Stimulated activated CD8-positive, alpha-beta memory T cell treated with anti-CD3 and anti-CD28 coated beads, Interleukin-15, amount 100 ng/mL, for 4 hours (primary cell): ENCODE measurements at regions not wholly inside any gene's neighbourhood (a gene's known extent, or its start where the extent isn't known, plus 50 kb on each side); places are given as distances from the start of the nearest gene placed in this dataset.

Experiments used
- DNase-seq, 2 donors: peaks; one replicate each; pipeline ENCODE4 v3.0.0-alpha.2; 2020; ENCODE audit warnings: low read depth in 2 of 2

- DNase-seq, result no peak
These were observed 242.8 kb downstream of the KLF6 start for GRCh38 chr10:3542185-3542611.

DNA sequence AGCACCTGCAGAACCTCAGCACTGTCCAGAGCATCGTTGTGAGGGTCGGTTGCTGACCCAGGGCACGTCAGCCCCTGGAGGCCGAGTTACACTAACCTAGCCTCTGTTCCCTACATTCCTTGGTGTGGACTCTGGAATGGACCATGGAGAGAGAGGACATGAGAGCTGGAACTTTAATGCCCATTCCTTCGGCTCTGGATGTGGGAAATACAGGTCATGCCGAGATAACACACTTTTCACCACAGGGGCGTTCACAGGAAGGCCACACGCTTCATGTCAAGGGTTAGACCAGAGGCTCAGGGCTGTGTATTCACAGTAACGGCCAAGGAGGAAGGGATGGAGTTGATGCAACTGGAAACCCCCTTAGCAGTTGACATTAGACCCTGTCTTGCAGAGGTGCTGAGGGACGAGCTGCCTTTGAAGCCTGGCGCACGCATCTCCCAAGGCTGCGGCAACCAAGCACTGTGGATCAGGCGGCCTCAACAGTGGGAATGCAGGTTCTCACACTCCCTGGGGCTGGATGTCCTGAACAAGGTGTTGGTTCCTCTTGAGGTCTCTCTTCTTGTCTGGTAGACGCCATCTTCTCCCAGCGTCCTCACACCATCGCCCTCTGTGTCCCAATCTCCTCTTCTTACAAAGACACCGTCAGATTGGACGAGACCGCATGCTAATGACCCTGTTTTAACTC is 245.2 kb downstream of the KLF6 start:
- DNase-seq, result no peak

DNA sequence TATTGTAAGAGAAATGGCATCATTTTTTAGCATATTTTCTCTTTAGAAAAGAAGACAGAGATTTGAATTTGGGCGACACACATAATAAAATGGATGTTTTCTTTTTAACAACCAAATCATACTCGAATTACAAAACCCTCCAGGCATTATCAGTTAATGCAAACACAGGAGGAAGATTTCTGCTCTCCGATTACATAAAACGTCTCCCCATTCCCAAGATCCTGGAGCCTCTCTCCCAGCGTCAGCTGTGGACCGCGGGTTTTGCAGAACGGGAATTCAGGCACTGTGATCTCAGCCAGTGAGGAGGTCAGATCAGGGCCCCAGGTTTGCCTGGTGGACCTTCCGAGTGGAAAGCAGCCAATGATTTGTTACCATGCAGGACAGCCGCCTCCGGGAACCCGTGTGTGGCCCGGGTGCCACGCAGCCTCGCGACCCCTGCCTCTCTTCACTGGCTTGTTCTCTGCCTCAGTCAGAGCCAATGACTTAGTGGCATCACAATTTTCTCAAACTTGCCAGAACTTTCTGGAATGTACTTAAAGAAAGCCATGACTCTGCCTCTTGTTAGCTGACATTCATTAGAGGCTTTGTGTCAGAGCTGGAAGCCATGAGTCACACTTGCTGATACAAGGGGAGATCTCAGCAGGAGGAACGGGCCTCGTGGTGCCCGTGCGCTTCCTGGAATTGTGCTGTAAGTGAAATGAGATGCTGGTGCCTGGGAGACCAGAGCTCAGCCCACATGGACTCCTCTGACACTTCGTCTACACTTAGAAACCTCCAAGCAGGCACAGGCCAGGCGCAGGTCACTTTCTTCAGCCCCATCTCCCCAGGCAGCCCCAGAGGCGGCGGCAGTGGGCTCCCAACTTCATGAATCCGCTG is 246.1 kb downstream of the KLF6 start:
- no peak for DNase-seq

- no peak for DNase-seq
These were observed 246.7 kb downstream of the KLF6 start for GRCh38 chr10:3538291-3538655.

DNA sequence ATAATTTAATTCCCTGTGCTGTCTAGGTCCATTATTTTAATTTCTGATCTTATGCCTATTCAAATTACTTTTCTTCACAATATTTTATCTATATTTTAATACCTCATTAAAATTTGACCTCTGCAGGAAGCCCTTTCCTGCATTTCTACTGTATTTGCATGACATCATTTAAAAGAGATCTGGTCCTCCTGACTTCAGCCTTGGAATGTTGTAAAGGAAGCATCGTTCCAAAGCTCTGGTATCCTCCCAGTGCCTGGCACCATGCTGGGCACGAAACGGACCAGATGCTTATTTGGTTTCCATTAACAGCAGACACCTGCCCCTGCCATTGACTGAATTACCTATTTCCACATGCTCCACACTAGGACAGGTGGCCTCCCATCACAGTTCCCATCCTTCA is 247.5 kb downstream of the KLF6 start:
- no peak for DNase-seq

DNA sequence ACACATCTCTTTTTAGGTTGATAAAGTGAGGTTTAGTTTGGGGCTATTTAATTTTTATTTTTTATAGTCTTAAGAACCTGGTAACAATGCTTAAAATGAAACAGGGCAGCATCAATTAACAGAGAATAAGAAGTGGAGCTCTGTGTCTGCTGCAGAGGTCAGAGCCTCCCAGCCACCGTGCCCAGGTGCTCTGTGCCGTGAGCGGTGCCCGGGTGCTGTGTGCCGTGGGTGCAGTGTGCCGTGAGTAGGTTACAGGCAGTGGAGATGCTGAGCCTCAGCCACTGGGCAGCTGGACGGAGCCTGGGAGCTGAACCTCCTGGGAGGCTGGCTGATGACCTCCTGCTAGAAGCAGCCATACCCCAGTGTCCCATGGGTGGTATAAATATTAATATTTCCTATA is 250.0 kb downstream of the KLF6 start:
- no peak for DNase-seq

DNA sequence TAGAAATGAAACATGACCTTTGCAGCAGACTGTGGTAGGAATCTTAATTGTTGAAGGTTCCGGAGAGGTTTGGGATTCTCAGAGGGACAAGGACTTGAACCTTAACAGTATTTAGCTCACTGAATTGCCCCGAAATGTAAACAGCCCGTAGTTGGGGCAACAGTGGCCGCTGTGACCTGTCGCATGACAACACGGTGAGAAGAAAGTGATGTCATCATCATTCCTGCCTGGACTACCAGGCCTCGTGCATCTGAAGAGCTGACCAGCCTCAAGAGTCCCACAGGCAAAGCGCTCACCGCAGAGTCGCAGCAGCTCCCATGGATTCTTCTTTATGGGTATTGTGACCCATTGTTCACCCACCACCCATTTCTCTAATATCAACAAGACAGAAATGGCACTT is 250.6 kb downstream of the KLF6 start:
- DNase-seq, result no peak

- DNase-seq, result no peak
These were observed 251.7 kb downstream of the KLF6 start for GRCh38 chr10:3533296-3533695.

- DNase-seq, result no peak
These were observed 252.4 kb downstream of the KLF6 start for GRCh38 chr10:3532644-3533043.

DNA sequence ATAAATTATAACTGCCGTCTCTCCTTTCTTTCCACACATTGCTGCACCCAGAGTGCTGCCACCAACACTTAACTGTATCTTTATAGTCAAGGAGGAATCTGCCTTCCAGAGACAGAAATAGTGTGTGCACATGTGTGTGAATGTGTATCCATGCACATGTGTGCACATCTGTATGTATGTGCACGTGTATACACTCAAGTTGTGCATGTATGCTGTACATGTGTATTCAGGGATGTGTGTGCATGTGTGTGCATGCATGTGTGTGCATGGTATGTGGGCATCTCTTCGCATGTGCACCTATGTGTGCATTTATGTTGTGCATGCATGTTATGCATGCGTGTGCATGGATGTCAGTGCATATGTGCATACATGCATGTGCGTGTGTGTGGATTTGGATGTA is 253.3 kb downstream of the KLF6 start:
- DNase-seq, result no peak

DNA sequence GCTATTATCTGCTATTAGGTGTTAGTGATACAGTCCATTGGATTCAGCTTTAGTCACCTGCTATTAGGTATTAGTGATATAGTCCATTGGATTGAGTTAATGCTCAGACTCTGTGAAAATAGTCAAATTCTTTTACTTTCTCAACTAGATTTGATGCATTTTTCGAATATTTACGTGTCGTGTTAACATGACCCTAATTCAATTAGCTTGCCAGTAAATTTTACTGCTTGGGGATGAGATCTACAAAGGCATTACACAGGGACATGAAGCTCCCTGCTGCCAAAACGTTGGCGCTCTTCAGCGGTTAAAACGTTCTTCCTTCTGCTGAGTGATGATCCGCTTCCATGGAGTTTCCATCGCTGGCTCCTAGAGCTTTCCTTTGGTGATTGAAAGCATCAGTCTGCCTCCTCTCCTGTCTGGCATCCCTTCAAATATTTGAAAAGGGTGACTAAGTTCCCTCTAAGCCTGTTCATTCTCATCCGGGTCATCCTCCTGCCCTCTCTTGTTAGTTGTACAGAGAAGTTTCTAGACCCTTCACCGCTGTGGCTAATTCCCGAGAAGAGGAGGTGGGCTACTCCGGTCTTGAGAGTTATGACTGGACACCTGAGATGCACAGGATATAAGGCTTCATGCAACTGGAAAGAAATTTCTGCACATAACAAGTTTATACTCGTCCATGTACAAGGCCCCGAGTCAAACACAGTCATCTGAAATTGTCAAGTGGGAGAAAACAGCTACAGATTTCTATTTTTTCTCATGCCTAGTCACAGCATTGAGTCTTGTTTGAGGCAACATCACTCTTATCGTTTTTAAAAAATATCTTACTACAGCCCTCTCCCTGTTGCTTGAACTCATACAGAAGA is 254.0 kb downstream of the KLF6 start:
- DNase-seq, result no peak

DNA sequence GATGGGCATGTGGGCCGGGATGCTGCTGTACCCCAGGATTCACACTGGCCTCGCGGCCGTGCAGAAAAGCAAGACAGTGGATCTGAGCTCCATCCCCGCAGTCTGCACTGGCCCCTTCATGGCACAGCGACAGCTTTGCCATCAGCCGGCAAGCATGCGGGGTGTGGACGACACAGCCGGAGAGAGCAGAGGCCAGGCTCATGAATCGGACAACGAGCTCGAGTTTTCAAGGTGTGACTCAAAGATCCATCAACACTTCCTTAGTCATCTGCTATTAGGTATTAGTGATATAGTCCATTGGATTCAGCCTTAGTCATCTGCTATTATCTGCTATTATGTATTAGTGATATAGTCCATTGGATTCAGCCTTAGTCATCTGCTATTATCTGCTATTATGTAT is 254.7 kb downstream of the KLF6 start:
- DNase-seq, result no peak

DNA sequence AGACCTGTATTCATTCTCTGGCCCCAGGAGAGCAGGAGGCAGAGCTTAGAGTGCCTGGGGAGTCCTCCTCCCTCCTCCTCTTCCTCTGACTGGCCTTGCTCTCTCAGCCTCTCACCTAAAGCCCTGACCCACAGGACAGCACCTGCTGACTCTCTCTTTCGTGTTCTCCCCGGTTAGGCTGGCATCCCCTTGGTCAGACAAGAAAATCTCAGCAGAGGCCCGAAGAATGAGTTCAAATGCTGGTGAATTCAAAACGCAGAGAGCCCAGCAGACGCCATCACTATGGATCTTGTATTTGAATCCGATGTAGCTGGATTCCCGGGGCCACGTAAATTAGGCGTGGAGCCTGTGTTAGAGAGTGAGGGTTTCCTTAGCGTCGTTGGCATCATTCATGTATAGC is 255.3 kb downstream of the KLF6 start:
- no peak for DNase-seq

DNA sequence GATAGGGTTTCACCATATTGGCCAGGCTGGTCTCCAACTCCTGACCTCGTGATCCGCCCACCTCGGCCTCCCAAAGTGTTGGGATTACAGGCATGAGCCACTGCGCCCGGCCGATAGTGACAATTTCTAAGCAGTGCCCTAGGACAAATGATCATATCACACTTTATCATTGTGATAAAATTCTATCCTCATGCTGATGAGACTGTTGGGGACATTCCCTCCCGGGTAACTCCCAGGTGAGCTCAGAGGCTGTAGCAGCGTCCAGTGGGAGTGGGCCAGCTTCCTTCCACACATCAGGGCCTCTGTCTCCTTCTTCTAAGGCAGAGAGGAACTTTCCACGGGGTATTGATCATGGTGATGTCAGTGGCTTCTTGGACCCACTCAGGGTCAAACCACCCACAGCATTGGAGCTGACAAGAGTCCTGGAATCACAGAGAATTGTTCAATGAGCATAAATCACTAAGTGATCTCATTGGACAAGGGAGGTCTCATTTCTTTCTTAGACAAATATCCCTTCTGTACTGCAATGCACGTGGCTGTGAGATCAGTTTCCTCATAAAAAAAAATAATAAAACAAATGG is 256.1 kb downstream of the KLF6 start:
- DNase-seq, result no peak

GRCh38 chr10:3528271-3528670 is 256.7 kb downstream of the KLF6 start:
- DNase-seq, result no peak

DNA sequence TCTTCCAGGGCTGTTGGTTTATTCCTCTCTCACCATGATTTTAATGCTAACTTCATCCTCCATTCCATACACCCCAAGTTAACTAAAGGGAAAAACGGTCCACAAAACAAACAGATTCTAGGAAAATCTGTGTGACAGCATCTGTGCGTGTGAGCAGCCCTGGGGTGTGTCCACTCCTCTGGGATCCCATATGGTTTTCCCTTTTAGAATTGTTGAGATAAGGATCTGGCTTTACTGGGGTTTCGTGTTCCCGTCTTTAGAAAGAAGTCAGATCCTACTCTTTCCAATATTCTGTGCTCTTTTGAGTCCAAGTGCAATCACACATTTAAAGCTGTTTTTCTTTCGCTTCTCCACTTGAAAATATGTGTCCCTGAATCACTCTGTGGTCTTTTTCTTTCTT is 257.1 kb downstream of the KLF6 start:
- DNase-seq, result no peak

- DNase-seq, result no peak
These were observed 258.1 kb downstream of the KLF6 start for GRCh38 chr10:3526727-3527501.

GRCh38 chr10:3525832-3526449 is 259.1 kb downstream of the KLF6 start:
- DNase-seq, result no peak

DNA sequence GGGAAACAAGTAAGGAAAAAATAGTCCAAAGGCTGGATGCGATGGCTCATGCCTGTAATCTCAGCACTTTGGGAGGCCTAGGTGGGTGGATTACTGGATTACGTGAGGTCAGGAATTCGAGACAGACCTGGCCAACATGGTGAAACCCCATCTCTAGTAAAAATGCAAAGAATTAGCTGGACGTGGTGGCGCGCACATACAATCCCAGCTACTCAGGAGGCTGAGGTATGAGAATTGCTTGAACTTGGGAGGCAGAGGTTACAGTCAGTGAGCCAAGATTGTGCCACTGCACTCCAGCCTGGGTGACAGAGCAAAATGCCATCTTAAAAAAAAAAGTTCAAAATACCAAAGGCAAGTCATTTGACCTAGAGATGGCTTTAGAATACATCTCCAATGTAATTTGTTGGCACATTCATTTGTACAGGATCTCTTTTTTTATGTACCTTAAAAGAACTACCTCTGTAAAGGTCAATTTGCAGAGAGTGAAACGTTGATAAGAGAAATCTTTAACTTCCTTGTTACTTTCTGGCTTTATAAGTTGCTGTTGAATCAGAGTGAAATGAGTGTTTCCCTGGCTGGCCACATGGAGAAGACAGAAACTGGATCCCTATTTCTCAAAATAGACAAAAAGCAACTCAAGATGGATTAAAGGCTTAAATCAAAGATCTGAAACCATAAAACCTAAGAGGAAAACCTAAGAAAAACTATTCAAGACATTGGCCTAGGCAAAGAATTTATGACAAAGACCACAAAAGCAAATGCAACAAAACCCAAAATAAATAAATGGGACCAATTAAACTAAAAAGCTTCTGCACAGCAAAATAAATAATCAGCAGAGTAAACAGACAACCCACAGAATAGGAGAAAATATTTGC is 260.7 kb downstream of the KLF6 start:
- DNase-seq, result no peak
